ENCODE measurements at regions not wholly inside any gene's neighbourhood (a gene's known extent, or its start where the extent isn't known, plus 50 kb on each side); places are given as distances from the start of the nearest gene placed in this dataset.

- Histone ChIP-seq H4K20me1 (ENCODE audit: control insufficient read depth, insufficient read depth, insufficient read length) (no peaks in the 10 kb centered on the region), H4K8ac (replicated peaks; ENCODE audit: insufficient read length, low read depth, low read length) (no peak overlapping the region), H3K18ac (ENCODE audit: insufficient read length, low read depth, low read length) (no peak overlapping the region), H3K4me1 (ENCODE audit: insufficient read depth, low read length) (no peaks in the 10 kb centered on the region), H3K79me2 (ENCODE audit: insufficient read depth, low read length) (no peaks in the 10 kb centered on the region), H3K4me2 (ENCODE audit: insufficient read depth, insufficient read length, low read length) (no peak overlapping the region), H3K23ac (ENCODE audit: insufficient read length, low read depth, low read length) (no peak overlapping the region), H3K27me3 (ENCODE audit: insufficient read depth, low read length) (no peaks in the 10 kb centered on the region), H2AK5ac (ENCODE audit: insufficient read length, low read length) (no peak overlapping the region), H2BK120ac (ENCODE audit: low read depth, low read length, poor library complexity, severe bottlenecking) (no peak overlapping the region), H4K5ac (ENCODE audit: insufficient read length, low read depth, low read length) (no peak overlapping the region), H2BK5ac (ENCODE audit: insufficient read length, low read length) (no peak overlapping the region), H3K56ac (ENCODE audit: insufficient read length, low read depth, low read length) (no peak overlapping the region), H3K79me1 (ENCODE audit: insufficient read depth, low read depth, low read length, poor library complexity, severe bottlenecking) (no peaks in the 10 kb centered on the region), H3K27ac (ENCODE audit: insufficient read length, low read depth, low read length) (no peak overlapping the region), H2BK12ac (ENCODE audit: insufficient read length, low read depth, low read length) (no peak overlapping the region), H3K9ac (ENCODE audit: extremely low read depth, insufficient read length, low read length) (no peak overlapping the region), H3K4ac (ENCODE audit: low read depth, low read length) (no peak overlapping the region), H4K91ac (ENCODE audit: insufficient read length, low read depth, low read length) (no peak overlapping the region), H2BK20ac (ENCODE audit: low read depth, low read length, poor library complexity, severe bottlenecking) (no peak overlapping the region), H2BK15ac (ENCODE audit: low read depth, low read length) (no peak overlapping the region), H3K14ac (ENCODE audit: insufficient read depth, low read length) (no peak overlapping the region), H3T11ph (ENCODE audit: low read length) (no peak overlapping the region), H2AFZ (ENCODE audit: low read length) (no peak overlapping the region), H3K23me2 (ENCODE audit: insufficient read length, low read depth, low read length, poor library complexity, severe bottlenecking) (no peaks in the 10 kb centered on the region), H3K9me3 (ENCODE audit: control insufficient read depth, low read depth, low read length) (no peaks in the 10 kb centered on the region)
- H3K4me3 Mint-ChIP-seq = no peak overlapping the region
- no peak overlapping the region for H3K27ac Mint-ChIP-seq
- peaks cover 4 to 5% of the 10 kb centered on the region in 2 experiments for H3K4me1 Mint-ChIP-seq
- TF ChIP-seq CTCF (conservative IDR thresholded peaks at IDR 0.05) = no peak
- no peak for DNase-seq
- WGBS (ENCODE audit: extremely low coverage, insufficient read length, low lambda C conversion rate) = no CpG with 5 or more reads among the region's 5 CpGs
- no peaks in the 10 kb centered on the region for H3K27me3 Mint-ChIP-seq (ENCODE audit: low read depth)
- no peaks in the 10 kb centered on the region; a peak in 1 of 7 replicates for H3K36me3 Mint-ChIP-seq (ENCODE audit: insufficient read depth in 1 of 3, low read depth in 3 of 3)
- H3K9me3 Mint-ChIP-seq = no peaks in the 10 kb centered on the region
Observed at GRCh38 chr11:81449588-81450156, 1284.0 kb downstream of the FAM181B start.

Measured in H9 (cell line).